ENCODE measurements at regions not wholly inside any gene's neighbourhood (a gene's known extent, or its start where the extent isn't known, plus 50 kb on each side); places are given as distances from the start of the nearest gene placed in this dataset.

DNA sequence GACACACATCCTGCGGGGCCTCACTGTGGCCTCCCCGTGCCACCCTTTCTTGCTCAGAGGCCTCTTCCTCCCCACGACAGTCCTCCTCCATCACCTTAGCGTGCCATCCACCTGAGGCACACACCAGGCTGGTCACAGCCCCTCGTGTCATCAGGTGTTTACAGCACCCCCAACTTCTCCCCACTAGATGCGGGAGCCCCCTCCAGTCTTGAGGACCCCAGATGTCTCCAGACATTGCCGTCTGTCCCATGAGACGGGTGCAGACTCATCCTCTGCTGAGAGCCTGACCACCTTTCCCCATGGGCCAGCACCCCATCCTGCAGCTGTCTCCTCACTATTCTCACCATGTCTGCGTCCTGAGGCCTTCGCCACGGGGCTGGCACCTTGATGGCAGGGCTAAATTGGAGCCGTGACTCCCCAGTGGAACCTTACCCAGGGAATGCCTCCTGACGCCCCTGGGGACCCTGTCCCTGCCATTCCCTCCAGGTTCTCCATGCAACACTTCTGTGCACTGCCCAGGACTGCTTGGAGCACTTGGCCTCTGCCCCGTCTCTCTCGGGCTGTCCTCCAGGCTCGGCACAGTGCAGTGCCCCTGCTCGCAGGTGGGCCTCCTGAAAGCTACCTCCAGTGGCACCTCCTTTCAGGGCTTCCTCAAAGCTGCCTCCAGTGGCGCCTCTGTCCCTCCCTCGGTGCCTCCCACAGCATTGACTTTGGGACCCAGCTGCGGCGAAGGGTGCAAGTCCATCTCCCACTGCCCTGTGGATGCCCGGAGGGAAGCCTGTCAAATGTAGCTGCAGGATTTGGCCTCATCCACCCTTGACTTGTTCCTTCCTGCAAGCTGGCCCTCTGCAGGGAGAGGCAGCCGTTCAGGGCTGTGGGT, 1386.8 kb downstream of the BRD1 start:
- no peak for DNase-seq (ENCODE audit: low read depth)

DNA sequence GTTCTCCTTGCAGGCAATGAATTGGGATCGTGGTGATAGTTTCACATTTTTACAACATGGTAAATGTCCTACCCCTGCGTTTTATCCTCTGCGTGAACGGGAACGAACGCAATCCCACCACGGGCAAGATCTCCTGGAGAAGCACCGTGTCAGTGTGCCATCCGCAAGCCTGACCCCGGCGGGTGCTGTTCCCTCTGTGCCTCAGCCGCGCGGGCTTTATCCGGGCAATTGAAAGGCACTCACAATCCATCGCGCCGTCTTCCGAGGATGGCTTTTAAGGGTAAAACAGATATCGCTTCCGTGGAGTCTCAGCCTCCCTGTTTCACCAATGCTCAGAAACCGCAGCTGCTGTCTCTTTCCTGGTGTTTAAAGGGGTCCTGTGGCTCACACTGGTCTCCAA, 1387.5 kb downstream of the BRD1 start:
- DNase-seq (ENCODE audit: low read depth): no peak

DNA sequence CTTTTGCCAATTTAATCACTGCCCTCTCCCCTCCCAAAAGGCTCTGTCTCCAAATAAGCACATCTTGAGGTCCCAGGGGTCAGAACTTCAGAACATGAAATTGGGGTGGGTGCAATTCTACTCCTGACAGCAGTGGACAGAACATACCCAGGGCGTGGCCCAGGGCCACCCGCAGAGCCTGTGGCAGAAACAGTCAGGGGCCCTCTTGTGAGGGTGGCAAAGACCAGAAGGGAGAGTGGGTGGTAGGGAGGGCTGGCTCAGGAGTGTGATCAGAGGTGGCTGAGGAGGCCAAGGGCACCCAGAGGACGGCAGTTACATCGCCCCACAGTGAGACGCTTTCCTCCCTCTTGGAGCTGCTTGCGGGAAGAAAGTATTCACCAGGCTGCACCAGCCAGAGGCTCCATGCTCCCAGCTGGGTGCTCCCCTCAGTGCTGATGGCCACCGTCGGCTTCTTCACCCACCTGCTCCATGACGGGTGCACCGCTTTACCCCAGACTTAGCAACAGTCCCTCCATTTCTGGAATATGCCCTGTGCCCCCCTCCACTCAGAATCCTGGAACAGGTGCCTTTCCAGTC, 1388.0 kb downstream of the BRD1 start:
- DNase-seq (ENCODE audit: low read depth): no peak

DNA sequence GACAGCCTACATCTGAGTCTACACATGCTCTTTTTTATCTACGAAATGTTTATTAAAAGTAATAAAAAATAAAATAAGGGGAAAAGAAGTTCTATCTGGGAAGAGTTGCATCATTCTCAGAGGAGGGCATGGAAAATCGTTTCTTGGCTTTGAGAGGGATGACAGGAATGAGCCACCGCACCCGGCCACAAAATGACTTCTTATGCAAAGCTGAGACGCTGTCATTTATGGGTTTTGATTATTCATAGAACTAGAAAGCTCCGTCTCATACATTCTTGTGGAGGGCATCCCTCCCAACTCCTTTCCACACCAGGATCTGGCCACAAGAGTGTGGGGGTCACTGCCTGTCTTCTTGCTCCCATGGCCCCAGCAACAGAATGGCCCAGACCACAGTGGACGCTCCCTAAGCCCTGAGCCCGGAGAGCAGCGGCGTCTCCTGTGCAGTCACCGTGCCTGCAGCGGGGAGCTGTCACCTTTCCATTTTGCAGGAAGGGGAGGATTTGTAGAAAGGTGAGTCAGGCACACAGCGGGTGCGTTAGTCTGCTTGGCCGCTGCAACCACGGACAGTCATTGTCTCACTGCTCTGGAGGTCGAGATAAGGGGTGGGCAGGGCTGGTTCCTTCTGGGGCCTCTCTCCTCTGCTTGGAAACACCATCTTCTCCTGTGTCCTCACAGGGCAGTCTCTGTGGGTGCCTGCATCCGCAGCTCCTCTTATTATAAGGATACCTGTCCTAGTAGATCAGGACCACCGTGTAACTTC, 1388.7 kb downstream of the BRD1 start:
- no peak for DNase-seq (ENCODE audit: low read depth)

DNA sequence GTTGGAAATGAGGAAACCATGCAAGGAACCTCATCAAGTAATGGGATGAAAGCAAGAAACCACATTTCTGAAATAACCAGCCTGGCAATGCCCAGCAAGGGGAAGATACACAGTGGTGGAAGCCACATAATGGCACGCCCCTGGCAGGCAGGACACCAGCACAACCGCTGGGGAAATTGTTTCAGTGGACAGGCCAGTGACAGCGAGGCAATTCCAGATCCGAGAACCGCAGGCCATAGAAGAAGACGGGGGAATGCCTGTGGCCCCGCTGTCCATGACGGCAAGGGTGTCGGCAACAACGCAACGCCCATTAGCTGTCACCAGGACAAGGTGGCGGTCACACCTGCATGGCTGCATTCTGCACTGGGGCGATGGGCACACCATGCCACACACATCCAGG, 1389.6 kb downstream of the BRD1 start:
- DNase-seq (ENCODE audit: low read depth): no peak

DNA sequence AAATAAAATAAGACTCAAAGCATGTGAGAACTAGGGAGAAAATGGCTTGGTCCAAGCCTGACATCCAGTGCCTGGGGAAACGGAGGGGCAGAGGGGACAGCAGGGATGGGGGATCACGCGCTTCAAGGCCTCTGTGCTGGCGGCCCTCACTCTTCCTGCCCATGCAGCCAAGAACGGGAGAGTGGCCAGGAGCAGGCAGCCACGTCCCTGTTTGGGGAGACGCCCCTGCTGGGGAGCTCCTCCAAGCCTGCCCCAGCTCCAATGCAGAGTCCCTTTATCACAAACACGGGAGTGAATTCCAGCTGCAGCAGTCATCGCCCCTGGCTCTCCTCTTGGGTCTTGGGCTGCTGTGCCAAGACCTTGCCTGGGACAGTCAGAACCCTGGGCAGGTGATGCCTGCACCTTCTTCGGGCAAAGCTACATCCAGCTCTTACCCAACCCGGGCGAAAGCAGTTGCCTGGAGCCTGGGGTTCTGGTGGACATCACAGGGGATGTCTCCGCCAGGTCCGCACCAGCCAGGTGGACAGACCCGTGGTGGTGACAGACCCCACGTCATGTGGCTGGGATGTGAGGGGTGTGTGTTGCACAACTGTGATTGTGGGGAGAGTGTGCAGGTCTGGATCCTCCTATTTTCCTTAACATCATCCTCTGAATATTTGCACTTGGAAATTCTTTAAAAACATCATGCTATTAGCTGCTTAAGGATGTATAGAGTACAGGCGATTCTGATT, 1391.3 kb downstream of the BRD1 start:
- DNase-seq (ENCODE audit: low read depth): no peak

DNA sequence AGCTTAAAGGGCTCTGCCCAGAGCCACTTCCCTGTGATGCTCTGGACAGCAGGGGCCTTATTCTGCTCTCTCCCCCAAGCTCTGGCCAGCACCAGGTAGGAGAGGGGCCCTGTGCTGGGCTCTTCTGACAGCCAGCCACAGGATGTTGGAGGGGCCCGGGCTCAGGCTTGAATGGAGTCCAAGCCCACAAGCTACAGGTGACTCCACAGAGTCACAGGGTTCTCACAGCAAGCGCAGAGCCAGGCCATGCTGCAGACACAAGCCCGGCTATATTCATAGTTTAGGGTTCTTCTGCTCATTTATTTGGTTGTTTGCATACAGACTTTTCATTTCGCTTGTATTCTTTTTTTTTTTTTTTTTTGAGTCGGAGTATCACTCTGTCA, 1392.8 kb downstream of the BRD1 start:
- no peak for DNase-seq (ENCODE audit: low read depth)

DNA sequence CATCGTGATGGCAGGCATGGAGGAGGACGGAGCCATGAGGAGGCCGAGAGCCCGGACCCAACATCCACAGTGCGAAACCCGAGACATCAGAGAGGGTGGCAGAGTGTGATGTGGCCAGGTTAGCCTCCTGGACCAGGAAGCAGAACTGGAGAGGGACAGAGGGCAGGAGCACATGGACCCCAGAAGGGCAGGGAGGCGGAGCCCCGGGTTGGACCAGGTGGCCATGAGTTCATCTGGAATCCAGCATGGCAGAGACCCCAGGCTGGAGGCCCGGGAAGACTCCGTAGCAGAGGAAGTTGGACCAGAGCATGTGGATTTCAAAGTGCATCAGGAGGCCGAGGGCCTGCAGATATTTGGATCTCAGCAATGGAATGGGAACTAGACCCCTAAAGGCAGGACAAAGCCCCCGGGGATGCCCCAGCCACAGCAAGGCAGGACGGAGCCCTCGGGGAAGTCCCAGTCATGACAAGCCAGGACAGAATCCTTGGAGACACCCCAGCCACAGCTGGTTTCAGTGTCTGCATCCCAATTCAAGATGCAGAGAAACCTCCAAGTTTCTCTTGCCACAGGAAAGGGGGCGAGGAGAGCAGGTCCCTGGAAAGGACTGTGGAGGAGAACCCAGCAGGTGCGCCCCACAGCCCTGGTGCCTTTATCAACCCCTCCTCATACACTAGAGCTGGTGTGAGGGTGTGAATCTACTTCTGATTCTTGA, 1393.4 kb downstream of the BRD1 start:
- DNase-seq (ENCODE audit: low read depth): no peak

DNA sequence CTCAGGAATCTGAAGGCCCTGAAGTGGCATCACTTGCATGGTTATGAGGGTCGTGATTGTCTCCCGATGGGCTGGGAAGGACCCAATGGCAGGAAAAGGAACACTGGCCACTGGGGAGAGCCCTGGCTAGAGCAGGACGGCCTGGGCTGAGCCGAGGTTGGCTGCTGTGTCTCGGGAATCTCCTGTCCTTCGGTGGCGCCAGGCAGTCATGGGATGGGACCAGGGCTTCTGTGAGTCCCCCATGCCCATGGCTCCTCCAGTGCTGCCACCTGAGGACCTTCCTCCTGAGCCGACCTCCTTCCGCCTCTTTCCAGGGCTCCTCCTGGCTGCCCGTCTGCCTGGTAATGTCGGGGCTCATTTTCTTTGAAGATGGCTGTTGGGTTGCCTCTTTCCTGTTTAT, 1394.0 kb downstream of the BRD1 start:
- no peak for DNase-seq (ENCODE audit: low read depth)

DNA sequence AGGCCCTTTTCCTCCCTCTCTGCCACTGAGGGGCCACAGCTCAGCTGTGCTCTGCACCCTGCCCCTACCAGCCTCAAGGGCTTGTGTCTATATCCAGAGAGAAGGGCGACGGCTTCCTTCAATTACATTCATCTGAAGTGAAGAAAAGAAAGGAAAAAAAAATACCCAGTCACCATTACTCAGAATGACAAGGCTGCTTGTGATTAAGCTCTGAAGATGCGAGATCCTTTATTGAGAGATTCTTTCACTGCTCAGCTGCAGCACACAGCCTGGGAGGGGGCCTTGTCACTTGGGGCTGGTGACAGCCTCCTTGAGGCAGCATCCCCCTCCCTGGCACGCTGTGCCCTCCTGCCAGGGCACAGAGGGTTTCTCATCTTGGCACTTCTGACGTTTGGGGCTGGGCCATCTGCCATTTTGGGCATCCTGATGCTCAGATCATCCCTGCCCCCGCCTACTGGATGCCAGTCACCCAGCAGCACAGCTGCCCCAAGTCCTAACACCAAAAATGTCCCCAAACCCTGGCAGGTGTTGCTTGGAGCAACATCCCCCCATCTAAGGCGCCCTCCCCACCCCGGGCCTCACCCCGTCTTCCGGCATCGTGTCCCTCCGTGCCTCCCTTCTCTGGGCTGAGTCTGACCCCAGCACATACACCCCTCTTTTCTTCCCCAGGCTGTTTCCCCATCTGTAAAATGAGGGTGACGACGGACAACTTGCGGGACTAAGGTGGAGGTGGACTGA, 1394.7 kb downstream of the BRD1 start:
- DNase-seq (ENCODE audit: low read depth): no peak

DNA sequence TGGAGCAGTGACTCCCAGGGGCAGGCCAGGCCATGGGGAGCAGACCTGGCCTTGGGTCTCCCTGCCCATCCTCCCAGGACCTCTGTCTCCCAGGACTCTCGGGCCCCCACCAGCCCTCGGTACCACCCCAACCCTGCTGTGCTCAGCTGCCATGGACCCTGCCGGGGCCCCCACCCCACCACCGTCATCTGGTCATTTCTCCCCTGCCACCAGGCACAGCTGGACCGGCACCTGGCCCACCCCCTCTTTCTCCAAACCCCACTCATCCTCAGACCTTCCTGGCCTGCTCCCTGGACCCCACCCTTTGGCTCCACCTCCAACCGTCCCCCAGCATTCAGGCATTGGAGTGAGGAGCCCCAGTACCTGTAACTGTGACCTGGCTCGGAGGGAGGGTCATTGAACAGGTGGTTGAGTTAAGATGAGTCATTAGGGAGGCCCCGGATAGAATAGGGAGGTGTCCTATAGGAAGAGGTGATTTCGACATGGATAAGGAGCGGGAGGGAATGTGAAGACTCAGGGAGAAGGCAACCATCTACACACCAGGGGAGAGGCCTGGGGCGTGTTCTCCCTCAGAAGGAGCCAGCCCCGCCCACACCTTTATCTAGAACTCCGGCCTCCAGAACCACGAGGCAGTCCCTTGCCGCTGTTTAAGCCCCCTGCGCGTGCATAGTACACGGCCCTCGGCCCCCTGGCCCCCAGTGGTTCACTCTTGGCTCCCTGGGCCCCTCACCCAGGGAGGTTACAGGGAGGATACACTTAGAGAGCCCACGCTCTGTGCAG, 1395.9 kb downstream of the BRD1 start:
- no peak for DNase-seq (ENCODE audit: low read depth)

DNA sequence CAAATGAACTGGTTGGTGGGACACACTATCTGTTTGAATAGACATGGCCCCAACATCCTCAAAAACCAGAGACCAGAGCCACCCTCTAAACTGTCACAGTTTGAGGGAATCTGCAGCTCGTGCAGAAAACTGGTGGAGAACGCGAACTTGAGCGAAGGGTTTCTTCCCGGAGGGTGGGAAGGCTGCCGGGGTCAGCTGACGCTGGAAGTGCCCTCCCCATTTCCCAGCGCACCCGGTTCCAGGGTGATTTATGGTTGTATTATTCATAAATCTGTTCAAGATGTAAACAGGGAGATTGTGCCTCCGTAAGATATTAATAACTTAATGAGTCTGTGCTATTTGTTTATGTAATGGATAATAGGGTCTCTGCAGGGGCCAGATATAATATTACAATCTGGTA, 1396.7 kb downstream of the BRD1 start:
- DNase-seq (ENCODE audit: low read depth): no peak

DNA sequence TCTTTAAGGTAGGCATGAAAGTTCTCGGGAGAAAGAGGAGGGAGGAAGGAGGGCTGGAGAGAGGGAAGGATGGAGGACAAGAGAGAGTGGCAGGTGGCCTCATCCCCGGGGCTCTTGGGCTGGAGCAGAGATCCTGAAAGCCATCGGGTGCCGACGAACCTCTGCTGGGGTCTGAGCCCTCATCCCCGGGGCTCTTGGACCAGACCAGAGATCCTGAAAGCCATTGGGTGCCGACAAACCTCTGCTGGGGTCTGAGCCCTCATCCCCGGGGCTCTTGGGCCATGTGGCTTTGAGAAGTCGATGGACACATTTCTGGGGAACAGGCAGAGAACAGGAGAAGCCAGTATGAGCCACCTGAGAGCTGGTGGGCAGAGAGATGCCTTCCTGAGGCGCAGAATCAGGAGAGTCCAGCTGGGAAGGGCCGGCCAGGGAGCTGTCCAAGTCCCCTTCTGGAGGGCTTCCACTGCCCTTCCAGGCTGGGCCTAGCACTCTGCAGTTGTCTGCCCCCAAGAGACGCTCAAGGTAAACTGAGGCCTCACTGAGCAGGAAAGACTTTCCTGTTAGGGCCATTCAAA, 1398.1 kb downstream of the BRD1 start:
- DNase-seq (ENCODE audit: low read depth): no peak

DNA sequence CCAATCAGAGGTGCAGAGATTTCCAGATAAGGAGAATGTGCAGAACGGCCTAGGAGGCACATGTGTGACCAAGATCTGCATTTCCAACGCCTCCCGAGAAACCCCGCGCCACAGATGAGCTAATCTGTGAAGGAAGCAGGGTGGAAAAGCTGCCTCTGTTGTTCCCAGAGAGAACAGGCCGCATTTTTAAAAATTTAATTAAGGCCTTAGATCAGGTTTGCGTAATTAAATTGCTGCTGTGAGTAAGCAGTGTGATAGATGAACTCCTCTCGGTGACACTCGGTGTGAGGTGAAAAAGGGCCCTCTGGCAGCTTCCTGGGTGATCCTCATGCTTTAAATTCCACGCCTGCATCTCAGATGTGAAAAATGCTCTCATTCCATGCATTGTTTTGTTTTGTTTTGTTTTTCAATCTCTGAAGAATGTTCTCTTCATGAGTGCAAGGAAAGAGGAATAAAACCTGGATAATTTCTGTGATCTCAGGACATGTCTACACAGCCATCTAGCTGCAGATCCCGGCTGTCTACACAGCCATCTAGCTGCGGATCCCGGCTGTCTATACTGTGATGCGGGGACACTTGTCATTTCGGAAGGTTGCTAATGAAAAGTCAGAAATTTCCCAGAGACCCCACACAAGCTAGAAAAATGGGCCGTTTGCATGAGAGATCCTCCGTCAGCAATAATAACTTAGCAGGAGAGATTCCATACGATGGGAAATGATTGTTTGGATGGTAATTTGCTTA, 1398.9 kb downstream of the BRD1 start:
- no peak for DNase-seq (ENCODE audit: low read depth)

DNA sequence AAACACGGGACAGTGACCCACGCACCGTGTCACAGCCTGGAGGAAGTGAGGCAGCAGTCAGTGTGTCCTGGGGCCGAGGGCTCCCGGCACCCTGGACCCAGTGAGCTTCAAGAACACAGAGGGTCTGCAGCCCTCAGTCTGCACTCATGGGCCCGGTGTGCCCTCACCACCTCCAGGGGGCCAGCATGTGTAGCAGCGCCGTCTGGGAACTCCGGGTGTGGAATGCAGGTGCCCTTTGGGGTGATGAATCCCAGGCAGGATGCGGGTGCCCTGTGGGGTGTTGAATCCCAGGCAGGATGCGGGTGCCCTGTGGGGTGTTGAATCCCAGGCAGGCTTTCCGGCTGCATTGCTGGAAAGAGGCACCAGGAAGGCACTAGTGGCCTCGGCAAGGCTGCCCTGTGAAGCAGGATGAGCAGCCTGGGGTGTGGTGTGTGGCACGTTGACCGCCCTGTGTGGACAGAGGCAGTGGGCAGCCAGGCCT, 1399.9 kb downstream of the BRD1 start:
- no peak for DNase-seq (ENCODE audit: low read depth)

DNA sequence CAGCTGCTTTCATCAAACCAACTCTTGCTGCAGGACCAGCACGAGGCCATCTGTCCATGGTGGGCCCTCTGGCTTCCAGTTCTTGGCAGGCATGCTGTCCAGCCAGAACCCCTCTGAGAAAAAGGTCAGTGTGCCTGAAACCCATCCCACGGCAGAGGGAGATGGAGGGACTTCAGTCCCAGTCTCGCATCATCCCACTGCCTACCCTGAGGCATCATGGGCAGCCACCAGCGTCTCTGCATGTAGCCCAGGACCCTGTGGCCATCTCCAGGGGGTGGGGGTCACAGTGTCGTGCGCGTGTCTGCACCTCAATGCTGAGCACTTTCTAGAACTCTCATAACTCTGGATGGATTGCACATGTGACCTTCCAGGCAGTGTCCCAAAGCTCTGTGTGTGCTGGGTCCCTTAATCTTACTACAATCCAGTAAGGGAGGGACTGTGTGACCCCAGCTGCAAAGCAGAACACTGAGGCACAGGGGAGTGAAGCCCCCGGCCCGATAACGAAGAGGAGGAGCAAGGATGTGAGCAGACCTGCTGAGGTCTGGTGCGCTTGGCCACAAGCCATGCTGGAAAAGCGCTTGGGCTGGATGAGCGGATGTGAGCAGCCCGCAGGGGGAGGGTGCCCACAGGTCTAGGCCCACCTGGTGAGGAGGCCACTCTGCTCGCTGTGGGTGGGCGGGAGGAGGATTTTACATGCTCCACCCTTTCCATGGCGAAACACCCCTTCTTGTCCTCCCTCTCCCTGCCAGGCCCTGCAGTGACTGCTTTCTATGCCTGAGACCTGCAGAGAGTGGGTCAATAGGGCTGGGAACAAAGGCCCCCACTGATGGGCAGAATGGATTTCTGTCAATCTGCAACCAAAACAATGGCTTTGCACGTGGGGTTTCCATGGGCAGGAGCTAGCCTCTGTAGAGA, 1401.0 kb downstream of the BRD1 start:
- DNase-seq (ENCODE audit: low read depth): no peak

DNA sequence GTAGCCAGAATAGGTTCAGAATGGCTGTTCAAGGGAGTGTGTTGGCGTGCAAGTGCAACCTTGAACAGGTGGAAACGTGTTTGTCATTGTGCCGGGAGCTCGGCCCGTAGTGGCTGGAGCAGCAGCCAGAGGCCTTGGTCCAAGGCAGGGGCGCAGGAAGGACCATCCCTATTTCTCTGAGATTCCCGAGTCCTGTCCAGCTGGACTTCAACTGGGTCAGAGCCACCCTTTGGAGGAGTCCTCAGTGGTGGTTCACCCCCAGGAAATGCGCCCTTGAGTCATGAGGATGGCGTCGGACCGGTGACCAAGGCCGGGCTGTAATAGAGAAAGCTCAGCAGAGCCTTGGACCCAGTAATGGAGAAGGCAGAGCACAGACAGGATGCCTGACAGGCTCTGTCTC, 1402.0 kb downstream of the BRD1 start:
- DNase-seq (ENCODE audit: low read depth): no peak

DNA sequence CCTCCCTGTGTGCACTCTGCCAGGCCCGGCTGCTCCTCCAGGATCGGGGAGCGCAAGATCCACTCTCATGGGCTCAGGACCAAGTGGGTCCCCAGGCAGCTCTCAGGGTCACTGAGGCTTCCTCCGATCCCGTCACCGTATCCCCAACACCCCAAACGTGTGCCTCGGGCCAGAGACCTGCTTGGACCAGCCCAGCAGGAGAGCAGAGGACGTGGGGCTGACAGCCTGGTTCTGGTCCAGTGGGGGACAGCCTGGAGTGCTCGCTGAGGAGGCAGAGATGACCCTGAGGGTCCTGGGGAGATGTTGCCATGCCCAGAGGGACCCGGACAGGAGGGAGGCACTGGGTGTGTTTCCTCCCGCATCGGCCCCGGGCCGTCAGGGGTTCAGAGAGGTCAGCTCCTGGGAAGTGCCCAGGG, 1402.6 kb downstream of the BRD1 start:
- DNase-seq (ENCODE audit: low read depth): no peak
